ENCODE measurements at regions not wholly inside any gene's neighbourhood (a gene's known extent, or its start where the extent isn't known, plus 50 kb on each side); places are given as distances from the start of the nearest gene placed in this dataset.

GRCh38 chr12:4049298-4050080, 176.3 kb upstream of the PARP11 start:
- DNase-seq (ENCODE audit: low spot score): no peak

GRCh38 chr12:4047421-4047820, 174.2 kb upstream of the PARP11 start:
- DNase-seq (ENCODE audit: low spot score): no peak

- no peak for DNase-seq (ENCODE audit: low spot score)
These were observed 173.3 kb upstream of the PARP11 start for GRCh38 chr12:4046495-4046840.

GRCh38 chr12:4045786-4046494, 172.7 kb upstream of the PARP11 start:
- DNase-seq (ENCODE audit: low spot score): no peak

GRCh38 chr12:4044736-4045730, 171.8 kb upstream of the PARP11 start:
- DNase-seq (ENCODE audit: low spot score): no peak

- no peak for DNase-seq (ENCODE audit: low spot score)
These were observed 170.9 kb upstream of the PARP11 start for GRCh38 chr12:4044101-4044500.

GRCh38 chr12:4041187-4041885, 168.1 kb upstream of the PARP11 start:
- DNase-seq (ENCODE audit: low spot score): no peak

- no peak for DNase-seq (ENCODE audit: low spot score)
These were observed 166.7 kb upstream of the PARP11 start for GRCh38 chr12:4039931-4040330.

GRCh38 chr12:4037747-4038312, 164.6 kb upstream of the PARP11 start:
- DNase-seq (ENCODE audit: low spot score): peak; percentile 46

GRCh38 chr12:4036671-4037271, 163.6 kb upstream of the PARP11 start:
- no peak for DNase-seq (ENCODE audit: low spot score)

GRCh38 chr12:4034921-4035320, 161.7 kb upstream of the PARP11 start:
- DNase-seq (ENCODE audit: low spot score): no peak

- no peak for DNase-seq (ENCODE audit: low spot score)
These were observed 159.9 kb upstream of the PARP11 start for GRCh38 chr12:4032924-4033615.

GRCh38 chr12:4031703-4032291, 158.6 kb upstream of the PARP11 start:
- no peak for DNase-seq (ENCODE audit: low spot score)

- DNase-seq (ENCODE audit: low spot score): peak; percentile 49
These were observed 157.9 kb upstream of the PARP11 start for GRCh38 chr12:4030929-4031702.

- DNase-seq (ENCODE audit: low spot score): no peak
These were observed 154.2 kb upstream of the PARP11 start for GRCh38 chr12:4027412-4027811.

GRCh38 chr12:4026517-4026916, 153.3 kb upstream of the PARP11 start:
- DNase-seq (ENCODE audit: low spot score): no peak

- DNase-seq (ENCODE audit: low spot score): no peak
These were observed 152.8 kb upstream of the PARP11 start for GRCh38 chr12:4026020-4026358.

GRCh38 chr12:4025181-4026019, 152.2 kb upstream of the PARP11 start:
- DNase-seq (ENCODE audit: low spot score): no peak

Measured in pons (tissue), 1 donor.